ENCODE measurements at regions not wholly inside any gene's neighbourhood (a gene's known extent, or its start where the extent isn't known, plus 50 kb on each side); places are given as distances from the start of the nearest gene placed in this dataset.

GRCh38 chr5:92402045-92402444 is 1018.9 kb upstream of the ARRDC3 start:
- no peak for TF ChIP-seq CTCF (IDR thresholded peaks at IDR 0.05)
- Histone ChIP-seq H3K36me3 (no peaks in the 10 kb centered on the region), H3K4me3 (no peak overlapping the region), H3K9me3 (no peaks in the 10 kb centered on the region), H3K4me1 (no peaks in the 10 kb centered on the region), H3K27ac (no peak overlapping the region), H3K27me3 (no peaks in the 10 kb centered on the region)
- no peak for ATAC-seq
- no peak for DNase-seq
- 57 to 73% methylated on average over 2 of the region's 2 CpGs for WGBS, 2 donors
- intact Hi-C loops (cut with DNase I) = no loop called here

DNA sequence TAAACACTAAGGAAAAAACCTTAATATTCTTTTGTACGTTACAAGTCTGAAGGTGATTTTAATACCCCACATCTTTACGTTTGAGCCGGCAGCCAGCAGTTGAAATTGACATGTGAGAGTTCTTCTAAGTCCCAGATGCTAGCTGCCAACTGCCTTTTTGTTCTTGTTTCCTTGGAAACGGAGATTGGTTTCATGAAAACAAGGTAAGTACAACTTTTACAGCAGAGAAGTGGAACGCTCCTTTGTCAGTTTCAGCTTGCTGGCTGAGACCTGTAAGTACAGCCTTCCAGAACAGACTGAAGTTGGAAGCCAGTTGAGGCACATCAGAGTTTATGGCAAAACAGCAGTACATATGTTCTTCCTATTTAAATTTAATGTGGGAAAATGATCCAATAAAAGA is 1018.4 kb upstream of the ARRDC3 start:
- 58 to 72% methylated on average over 5 of the region's 5 CpGs for WGBS, 2 donors
- Histone ChIP-seq H3K27ac (no peak overlapping the region), H3K4me3 (no peak overlapping the region), H3K9me3 (no peaks in the 10 kb centered on the region), H3K4me1 (no peaks in the 10 kb centered on the region), H3K27me3 (no peaks in the 10 kb centered on the region), H3K36me3 (no peaks in the 10 kb centered on the region)
- DNase-seq = no peak
- intact Hi-C loops (cut with DNase I) = no loop called here
- no peak for TF ChIP-seq CTCF (IDR thresholded peaks at IDR 0.05)
- no peak for ATAC-seq

GRCh38 chr5:92394936-92395335 is 1011.8 kb upstream of the ARRDC3 start:
- no peak for ATAC-seq
- WGBS, 2 donors = 73 to 93% methylated on average over 1 of the region's 1 CpG
- intact Hi-C loops (cut with DNase I) = no loop called here

GRCh38 chr5:92390657-92391056 is 1007.5 kb upstream of the ARRDC3 start:
- Histone ChIP-seq H3K4me3 (no peak overlapping the region), H3K27ac (no peak overlapping the region), H3K36me3 (no peaks in the 10 kb centered on the region), H3K4me1 (no peaks in the 10 kb centered on the region), H3K27me3 (no peaks in the 10 kb centered on the region), H3K9me3 (no peaks in the 10 kb centered on the region)
- no peak for ATAC-seq
- WGBS, 2 donors = 47 to 58% methylated on average over 1 of the region's 1 CpG
- intact Hi-C loops (cut with DNase I) = no loop called here
- TF ChIP-seq CTCF (IDR thresholded peaks at IDR 0.05) = no peak
- DNase-seq = no peak

More at GRCh38 chr5:92394936-92395335, 1011.8 kb upstream of the ARRDC3 start:
- Histone ChIP-seq H3K9me3 (no peaks in the 10 kb centered on the region), H3K36me3 (no peaks in the 10 kb centered on the region), H3K4me1 (no peaks in the 10 kb centered on the region), H3K4me3 (no peak overlapping the region), H3K27ac (no peak overlapping the region), H3K27me3 (no peaks in the 10 kb centered on the region)
- TF ChIP-seq CTCF (IDR thresholded peaks at IDR 0.05) = no peak
- no peak for DNase-seq

Measured in heart right ventricle (tissue), 16 donors.